Effector memory CD4-positive, alpha-beta T cell (primary cell): ENCODE measurements at regions not wholly inside any gene's neighbourhood (a gene's known extent, or its start where the extent isn't known, plus 50 kb on each side); places are given as distances from the start of the nearest gene placed in this dataset.

Experiments used
- DNase-seq, 3 donors: peaks; one replicate each; pipeline ENCODE4 v3.0.0-alpha.2; 2020
- H3K27ac ChIP-seq: 2 replicates; pipeline ENCODE4 v1.7.0; 2013; ENCODE audit warnings: mild to moderate bottlenecking, low read length, moderate library complexity; ENCODE audit not compliant: insufficient read depth, poor library complexity, severe bottlenecking
- H3K27me3 ChIP-seq: replicated peaks from 2 replicates; pipeline ENCODE4 v1.7.0; 2013; ENCODE audit warnings: mild to moderate bottlenecking, low read length; ENCODE audit not compliant: insufficient read depth, control insufficient read depth, poor library complexity, severe bottlenecking
- H3K36me3 ChIP-seq: 2 replicates; pipeline ENCODE4 v1.7.0; 2013; ENCODE audit warnings: mild to moderate bottlenecking, low read length, moderate library complexity; ENCODE audit not compliant: control insufficient read depth, insufficient read depth
- H3K4me1 ChIP-seq: 2 replicates; pipeline ENCODE4 v1.7.0; 2013; ENCODE audit warnings: low read length, mild to moderate bottlenecking; ENCODE audit not compliant: control insufficient read depth, insufficient read depth, poor library complexity, severe bottlenecking
- H3K4me3 ChIP-seq: 2 replicates; pipeline ENCODE4 v1.7.0; 2013; ENCODE audit warnings: low read length, low read depth, mild to moderate bottlenecking; ENCODE audit not compliant: insufficient read depth, poor library complexity, severe bottlenecking
- H3K9me3 ChIP-seq: 2 replicates; pipeline ENCODE4 v1.7.0; 2013; ENCODE audit warnings: mild to moderate bottlenecking, low read length, moderate library complexity; ENCODE audit not compliant: control insufficient read depth

DNA sequence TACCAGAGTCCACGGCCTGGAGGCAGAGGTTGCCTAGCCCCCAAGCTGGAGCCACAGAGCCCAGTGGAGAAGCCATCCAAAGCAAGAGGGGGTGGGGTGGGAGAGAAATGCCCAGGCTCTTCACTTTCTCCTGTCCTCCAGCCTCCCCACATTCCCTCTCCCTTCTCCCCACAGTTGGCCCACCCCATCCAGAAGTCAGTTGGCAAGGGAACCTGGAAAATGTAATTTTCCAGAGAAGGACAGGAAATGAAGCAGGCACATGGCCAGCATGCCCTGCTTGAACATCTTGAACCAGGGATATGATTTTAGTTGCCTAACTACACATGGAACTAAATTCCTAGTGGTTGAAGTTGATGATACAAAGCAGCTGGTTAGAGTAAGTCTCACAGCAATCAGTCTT, 73.3 kb upstream of the IRX6 start:
- no peaks in the 10 kb centered on the region for H3K27me3 ChIP-seq
- no peak for DNase-seq
- H3K4me1 ChIP-seq: no peaks in the 10 kb centered on the region
- no peaks in the 10 kb centered on the region for H3K9me3 ChIP-seq
- H3K4me3 ChIP-seq: no peak overlapping the region
- H3K36me3 ChIP-seq: no peaks in the 10 kb centered on the region
- H3K27ac ChIP-seq: no peak overlapping the region

DNA sequence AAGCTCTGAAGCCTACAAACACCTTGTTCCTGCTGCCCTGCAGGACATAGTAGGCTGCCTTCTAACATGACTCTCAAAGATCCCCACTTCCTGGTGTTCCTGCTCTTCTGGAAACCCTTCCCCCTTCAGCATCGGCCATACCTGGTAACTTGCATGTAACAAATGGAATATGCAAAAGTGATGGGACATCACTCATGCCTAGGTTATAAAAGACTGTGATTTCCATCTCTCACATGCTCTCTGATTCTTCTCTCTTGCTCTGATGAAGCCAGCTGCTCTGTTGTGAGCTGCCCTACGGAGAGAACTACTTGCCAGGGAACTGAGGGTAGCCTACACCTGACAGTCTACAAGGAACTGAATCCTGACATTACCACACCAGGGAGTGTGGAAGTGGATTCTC, 72.9 kb upstream of the IRX6 start:
- H3K4me3 ChIP-seq: no peak overlapping the region
- H3K36me3 ChIP-seq: no peaks in the 10 kb centered on the region
- no peak overlapping the region for H3K27ac ChIP-seq
- H3K4me1 ChIP-seq: no peaks in the 10 kb centered on the region
- H3K27me3 ChIP-seq: no peaks in the 10 kb centered on the region
- no peak for DNase-seq
- H3K9me3 ChIP-seq: no peaks in the 10 kb centered on the region

DNA sequence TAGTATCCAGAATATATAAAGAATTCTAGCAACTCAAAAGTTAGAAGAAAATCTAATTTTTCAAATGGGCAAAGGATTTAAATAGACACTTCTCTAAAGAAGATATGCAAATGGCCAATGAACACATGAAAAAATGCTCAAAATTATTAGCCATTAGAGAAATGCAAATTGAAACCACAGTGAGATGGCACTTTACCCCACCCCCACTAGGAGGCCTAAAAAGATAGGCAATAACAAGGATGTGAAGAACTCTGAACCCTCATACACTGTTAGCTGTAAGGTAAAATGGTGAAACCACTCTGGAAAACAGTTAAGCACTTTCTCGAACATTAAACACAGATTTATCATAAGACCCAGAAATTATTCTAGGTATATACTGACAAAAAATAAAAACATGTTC, 71.4 kb upstream of the IRX6 start:
- H3K9me3 ChIP-seq: no peaks in the 10 kb centered on the region
- no peaks in the 10 kb centered on the region for H3K27me3 ChIP-seq
- no peaks in the 10 kb centered on the region for H3K36me3 ChIP-seq
- DNase-seq: no peak
- H3K4me3 ChIP-seq: no peak overlapping the region
- H3K4me1 ChIP-seq: no peaks in the 10 kb centered on the region
- H3K27ac ChIP-seq: no peak overlapping the region

GRCh38 chr16:55253987-55254386, 70.0 kb upstream of the IRX6 start:
- Histone ChIP-seq H3K4me3 (no peak overlapping the region), H3K4me1 (no peaks in the 10 kb centered on the region), H3K27me3 (no peaks in the 10 kb centered on the region), H3K36me3 (no peaks in the 10 kb centered on the region), H3K9me3 (no peaks in the 10 kb centered on the region), H3K27ac (no peak overlapping the region)
- no peak for DNase-seq

- Histone ChIP-seq H3K9me3 (no peaks in the 10 kb centered on the region), H3K27me3 (no peaks in the 10 kb centered on the region), H3K4me1 (no peaks in the 10 kb centered on the region), H3K27ac (no peak overlapping the region), H3K36me3 (no peaks in the 10 kb centered on the region), H3K4me3 (no peak overlapping the region)
- DNase-seq: no peak
Observed at GRCh38 chr16:55255733-55256282, 68.2 kb upstream of the IRX6 start.

GRCh38 chr16:55256412-55257016, 67.5 kb upstream of the IRX6 start:
- H3K4me1 ChIP-seq: no peaks in the 10 kb centered on the region
- H3K36me3 ChIP-seq: no peaks in the 10 kb centered on the region
- H3K4me3 ChIP-seq: no peak overlapping the region
- H3K9me3 ChIP-seq: no peaks in the 10 kb centered on the region
- H3K27ac ChIP-seq: no peak overlapping the region
- no peaks in the 10 kb centered on the region for H3K27me3 ChIP-seq
- DNase-seq: no peak

DNA sequence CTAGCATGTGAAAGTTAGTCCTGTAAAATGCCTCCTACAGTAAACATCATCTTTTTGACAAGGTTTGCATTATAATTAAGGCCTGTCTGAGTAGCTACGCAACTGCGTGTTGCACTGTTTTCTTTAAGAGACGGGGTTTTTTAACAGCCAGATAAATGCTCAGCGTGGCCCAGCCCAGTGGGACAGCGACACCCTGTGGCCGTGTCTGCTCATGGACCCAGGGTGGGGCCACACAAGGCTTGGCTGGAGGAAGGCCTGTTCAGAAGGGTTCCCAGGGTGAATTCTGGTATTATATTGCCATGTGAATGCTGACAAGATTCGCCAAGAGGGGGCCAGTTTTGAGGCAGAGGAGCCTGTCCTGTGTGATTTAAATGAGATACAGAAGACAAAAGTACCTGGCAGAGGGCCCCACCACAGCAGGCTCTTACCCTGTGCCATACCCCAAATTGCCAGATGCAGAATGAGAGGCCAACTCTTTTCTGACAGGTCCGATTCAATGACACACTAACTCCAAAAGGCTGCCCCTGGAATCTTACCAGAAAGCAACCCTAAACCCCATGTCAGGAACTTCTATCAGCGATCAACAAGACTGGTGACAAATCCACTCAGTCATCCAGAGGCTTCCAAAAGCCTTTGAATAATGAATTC, 65.9 kb upstream of the IRX6 start:
- no peaks in the 10 kb centered on the region for H3K27me3 ChIP-seq
- no peaks in the 10 kb centered on the region for H3K4me1 ChIP-seq
- H3K27ac ChIP-seq: no peak overlapping the region
- H3K36me3 ChIP-seq: no peaks in the 10 kb centered on the region
- H3K4me3 ChIP-seq: no peak overlapping the region
- H3K9me3 ChIP-seq: no peaks in the 10 kb centered on the region
- DNase-seq: peak in 1 of 3 donors; percentile 2

- H3K4me1 ChIP-seq: no peaks in the 10 kb centered on the region
Observed at GRCh38 chr16:55261301-55261700, 62.7 kb upstream of the IRX6 start.

DNA sequence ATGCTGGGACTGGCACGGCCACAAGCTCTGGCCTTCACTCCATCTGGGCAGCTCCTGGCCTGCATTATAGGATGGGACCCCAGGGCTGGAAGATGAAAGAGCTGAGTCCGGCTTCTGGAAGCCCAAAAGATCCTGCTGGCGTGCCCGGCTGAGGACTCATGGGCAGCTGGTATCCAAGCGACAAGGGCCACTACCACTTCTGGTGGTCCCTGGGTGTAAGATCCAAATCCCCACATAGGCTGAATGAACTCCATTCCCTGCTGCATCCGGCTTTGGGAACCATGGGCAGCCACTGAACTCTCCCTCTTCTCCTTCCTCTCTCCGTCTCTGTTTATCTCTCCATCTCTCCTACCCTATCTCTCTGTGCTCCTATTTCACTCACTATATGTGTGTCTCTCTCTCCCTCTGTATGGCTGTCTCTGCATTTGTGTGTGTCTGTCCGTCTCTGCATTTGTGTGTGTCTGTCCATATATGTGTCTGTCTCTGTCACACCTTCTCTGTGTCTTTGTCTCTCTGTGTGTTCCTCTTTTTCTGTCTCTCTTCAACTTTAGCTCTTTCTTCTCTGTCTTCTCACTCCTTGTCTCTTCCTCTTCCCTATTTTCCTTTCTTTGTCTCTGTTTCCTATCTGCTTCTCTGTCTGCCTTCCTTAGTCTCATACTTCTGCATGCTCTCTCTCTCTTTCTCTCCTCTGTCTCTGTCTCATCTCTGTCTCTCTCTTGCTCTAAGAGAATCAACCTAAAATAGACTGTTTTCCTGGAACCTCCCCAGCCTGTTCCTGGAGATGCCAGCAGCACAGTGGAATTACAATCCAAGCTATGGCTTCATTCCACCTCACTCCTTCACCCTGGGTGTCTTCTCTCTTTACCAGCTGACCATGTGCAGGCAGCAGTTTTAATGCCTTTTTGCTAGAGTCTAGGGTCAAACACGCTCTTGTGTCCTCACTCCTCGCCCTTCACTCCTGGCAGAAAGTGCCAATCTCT, 60.4 kb upstream of the IRX6 start:
- Histone ChIP-seq H3K4me1 (no peaks in the 10 kb centered on the region), H3K4me3 (no peak overlapping the region), H3K36me3 (no peaks in the 10 kb centered on the region), H3K27ac (no peak overlapping the region), H3K27me3 (no peaks in the 10 kb centered on the region), H3K9me3 (no peaks in the 10 kb centered on the region)
- DNase-seq: no peak

More at GRCh38 chr16:55261301-55261700, 62.7 kb upstream of the IRX6 start:
- Histone ChIP-seq H3K27me3 (no peaks in the 10 kb centered on the region), H3K36me3 (no peaks in the 10 kb centered on the region), H3K4me3 (no peak overlapping the region), H3K9me3 (no peaks in the 10 kb centered on the region), H3K27ac (no peak overlapping the region)
- DNase-seq: no peak
